ENCODE measurements at regions not wholly inside any gene's neighbourhood (a gene's known extent, or its start where the extent isn't known, plus 50 kb on each side); places are given as distances from the start of the nearest gene placed in this dataset.

GRCh38 chr22:27163162-27164137, 506.1 kb downstream of the MIAT start:
- no peaks in the 10 kb centered on the region for H3K27me3 ChIP-seq (ENCODE audit: control insufficient read depth, insufficient read depth, low read length)
- no peak overlapping the region for H3K4me3 ChIP-seq (ENCODE audit: low read depth, low read length)
- no peaks in the 10 kb centered on the region for H3K36me3 ChIP-seq (ENCODE audit: control insufficient read depth, insufficient read depth, low read length)
- DNase-seq (ENCODE audit: low read depth): no peak
- TF ChIP-seq, protein P1, sequence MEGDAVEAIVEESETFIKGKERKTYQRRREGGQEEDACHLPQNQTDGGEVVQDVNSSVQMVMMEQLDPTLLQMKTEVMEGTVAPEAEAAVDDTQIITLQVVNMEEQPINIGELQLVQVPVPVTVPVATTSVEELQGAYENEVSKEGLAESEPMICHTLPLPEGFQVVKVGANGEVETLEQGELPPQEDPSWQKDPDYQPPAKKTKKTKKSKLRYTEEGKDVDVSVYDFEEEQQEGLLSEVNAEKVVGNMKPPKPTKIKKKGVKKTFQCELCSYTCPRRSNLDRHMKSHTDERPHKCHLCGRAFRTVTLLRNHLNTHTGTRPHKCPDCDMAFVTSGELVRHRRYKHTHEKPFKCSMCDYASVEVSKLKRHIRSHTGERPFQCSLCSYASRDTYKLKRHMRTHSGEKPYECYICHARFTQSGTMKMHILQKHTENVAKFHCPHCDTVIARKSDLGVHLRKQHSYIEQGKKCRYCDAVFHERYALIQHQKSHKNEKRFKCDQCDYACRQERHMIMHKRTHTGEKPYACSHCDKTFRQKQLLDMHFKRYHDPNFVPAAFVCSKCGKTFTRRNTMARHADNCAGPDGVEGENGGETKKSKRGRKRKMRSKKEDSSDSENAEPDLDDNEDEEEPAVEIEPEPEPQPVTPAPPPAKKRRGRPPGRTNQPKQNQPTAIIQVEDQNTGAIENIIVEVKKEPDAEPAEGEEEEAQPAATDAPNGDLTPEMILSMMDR (IDR thresholded peaks at IDR 0.05; ENCODE audit: insufficient read depth, low read length, poor library complexity, severe bottlenecking): no peak

DNA sequence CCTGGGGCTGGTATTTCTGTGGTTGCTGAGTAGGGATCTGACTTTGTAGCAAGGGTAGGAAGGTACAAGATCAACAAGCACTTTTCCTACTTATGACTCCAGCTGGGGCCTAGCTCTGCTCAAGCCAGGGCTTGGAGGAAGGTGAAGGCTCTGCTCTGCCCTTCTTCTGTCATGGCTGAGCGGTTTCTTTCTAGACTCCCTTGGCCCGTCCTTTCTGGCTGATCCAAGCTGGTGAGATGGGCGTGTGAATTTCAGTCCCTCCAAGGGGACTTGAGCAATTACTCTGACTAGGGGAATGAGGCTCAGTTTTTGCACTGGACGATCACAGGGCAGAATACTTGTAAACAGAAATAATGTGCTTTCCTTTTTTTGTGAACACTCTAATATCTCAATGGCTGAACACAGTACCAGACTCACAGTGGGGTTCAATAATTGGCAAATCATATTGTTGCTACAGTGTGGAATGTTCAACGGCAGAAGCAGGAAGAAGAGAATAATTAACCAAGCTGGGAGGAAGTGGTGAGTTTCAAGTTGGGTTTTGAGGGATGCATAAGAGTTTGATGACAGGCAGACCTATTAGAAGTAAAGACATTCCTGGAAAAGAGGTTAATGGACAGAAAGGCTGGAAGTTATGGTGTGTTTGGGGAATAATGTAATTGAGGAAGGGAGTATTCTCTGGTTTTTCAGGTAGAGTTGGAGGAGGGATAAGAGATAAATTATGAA, 507.6 kb downstream of the MIAT start:
- TF ChIP-seq, protein P1 (IDR thresholded peaks at IDR 0.05; ENCODE audit: insufficient read depth, low read length, poor library complexity, severe bottlenecking): no peak
- no peaks in the 10 kb centered on the region for H3K36me3 ChIP-seq (ENCODE audit: control insufficient read depth, insufficient read depth, low read length)
- no peaks in the 10 kb centered on the region for H3K27me3 ChIP-seq (ENCODE audit: control insufficient read depth, insufficient read depth, low read length)
- H3K4me3 ChIP-seq (ENCODE audit: low read depth, low read length): no peak overlapping the region
- DNase-seq (ENCODE audit: low read depth): no peak

- DNase-seq (ENCODE audit: low read depth): no peak
- TF ChIP-seq, protein P1 (IDR thresholded peaks at IDR 0.05; ENCODE audit: insufficient read depth, low read length, poor library complexity, severe bottlenecking): no peak
- Histone ChIP-seq H3K4me3 (ENCODE audit: low read depth, low read length) (no peak overlapping the region), H3K36me3 (ENCODE audit: control insufficient read depth, insufficient read depth, low read length) (no peaks in the 10 kb centered on the region), H3K27me3 (ENCODE audit: control insufficient read depth, insufficient read depth, low read length) (no peaks in the 10 kb centered on the region)
These were observed 511.3 kb downstream of the MIAT start for GRCh38 chr22:27168681-27169080.

- peak; percentile 60 for DNase-seq (ENCODE audit: low read depth)
- Histone ChIP-seq H3K4me3 (ENCODE audit: low read depth, low read length) (no peak overlapping the region), H3K36me3 (ENCODE audit: control insufficient read depth, insufficient read depth, low read length) (no peaks in the 10 kb centered on the region), H3K27me3 (ENCODE audit: control insufficient read depth, insufficient read depth, low read length) (peaks cover 4% of the 10 kb centered on the region)
- TF ChIP-seq, protein P1 (IDR thresholded peaks at IDR 0.05; ENCODE audit: insufficient read depth, low read length, poor library complexity, severe bottlenecking): no peak
These were observed 513.1 kb downstream of the MIAT start for GRCh38 chr22:27170491-27170890.

GRCh38 chr22:27171212-27171611, 513.8 kb downstream of the MIAT start:
- TF ChIP-seq, protein P1 (IDR thresholded peaks at IDR 0.05; ENCODE audit: insufficient read depth, low read length, poor library complexity, severe bottlenecking): no peak
- H3K36me3 ChIP-seq (ENCODE audit: control insufficient read depth, insufficient read depth, low read length): no peaks in the 10 kb centered on the region
- H3K27me3 ChIP-seq (ENCODE audit: control insufficient read depth, insufficient read depth, low read length): peaks cover 7% of the 10 kb centered on the region
- H3K4me3 ChIP-seq (ENCODE audit: low read depth, low read length): no peak overlapping the region
- no peak for DNase-seq (ENCODE audit: low read depth)

All from kidney epithelial cell (primary cell).